NCI-H2227 (cell line): ENCODE measurements at regions not wholly inside any gene's neighbourhood (a gene's known extent, or its start where the extent isn't known, plus 50 kb on each side); places are given as distances from the start of the nearest gene placed in this dataset.
"Not testable (repeated sequence)": the region's sequence is repeated elsewhere in the genome, so short reads cannot be mapped to it uniquely, and the experiment has no call there.

ENCODE experiments used
- DNase-seq: peaks from one replicate; lab custom pipeline; 2025; ENCODE audit not compliant: unreplicated experiment; lab: John Stamatoyannopoulos, UW

DNA sequence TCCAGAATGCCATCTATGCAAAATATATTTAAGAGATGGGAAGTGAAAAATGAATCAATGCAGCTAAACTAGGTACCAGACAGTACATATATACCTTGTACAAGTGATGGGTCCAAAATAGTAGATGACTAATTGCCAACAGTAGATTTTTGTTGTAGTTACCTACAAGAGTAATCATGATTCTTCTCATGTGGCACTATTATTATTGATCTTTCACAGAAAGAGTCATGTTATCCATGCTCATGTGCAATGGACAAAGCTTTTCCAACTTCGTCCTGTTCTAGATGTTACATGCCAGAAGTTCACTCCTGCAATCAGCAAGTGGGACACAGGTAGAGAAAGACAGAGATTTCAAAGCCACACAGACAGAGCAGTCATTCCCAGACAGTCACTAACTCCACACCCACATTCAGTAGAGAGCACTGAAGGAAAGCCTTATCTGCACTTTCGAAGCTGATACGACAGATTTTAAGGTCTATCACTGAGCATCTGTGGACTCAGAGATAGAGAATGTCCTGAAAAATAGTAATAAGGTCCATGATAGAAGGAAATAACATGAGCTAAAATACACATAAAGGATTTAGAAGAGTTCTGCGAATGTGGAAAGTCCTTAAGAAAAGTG lies 101.6 kb upstream of the ITPRID2 start:
- no peak for DNase-seq

DNA sequence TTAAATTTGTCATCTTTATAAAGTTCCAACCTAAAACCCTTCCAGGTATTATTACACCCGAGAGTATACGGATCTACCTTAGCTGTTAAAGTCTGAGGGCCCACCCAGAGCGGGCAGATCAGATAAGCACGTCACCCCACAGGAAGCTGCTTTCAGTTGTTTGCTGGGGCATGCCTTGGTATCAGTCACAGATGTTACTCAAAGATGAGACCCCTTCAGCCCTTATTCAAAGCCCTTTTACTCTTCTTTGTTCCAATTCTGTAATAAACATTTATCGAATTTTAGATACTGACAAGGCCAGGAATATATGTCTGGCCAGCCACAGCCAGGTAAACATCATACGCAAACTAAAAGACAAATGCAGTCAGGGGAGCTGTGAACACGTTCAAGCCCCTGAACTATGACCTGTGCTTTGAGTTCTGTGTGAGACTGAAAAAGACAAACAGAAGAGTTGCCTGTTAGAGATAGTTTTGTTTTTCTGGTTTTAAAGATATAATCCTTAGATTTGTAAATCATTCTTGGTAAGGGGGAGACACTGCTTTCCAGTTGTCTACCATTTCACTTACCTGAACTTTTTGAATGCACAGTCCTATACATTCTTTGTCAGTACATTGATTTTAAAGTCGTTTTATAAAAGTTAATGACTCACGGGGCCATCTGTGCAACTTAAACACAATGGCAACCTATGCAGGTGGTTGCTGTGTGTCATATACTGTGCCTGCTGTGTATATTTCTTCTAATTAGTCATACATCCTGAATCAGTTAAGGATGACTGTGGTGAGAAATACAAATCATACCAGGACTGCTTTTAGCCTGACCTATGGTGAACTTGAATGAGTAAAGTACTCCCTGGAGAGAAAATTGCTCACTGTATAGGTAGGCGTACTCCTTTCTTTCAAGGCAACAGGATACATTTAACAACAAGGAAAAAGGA lies 100.5 kb upstream of the ITPRID2 start:
- peak; percentile 43 for DNase-seq

DNA sequence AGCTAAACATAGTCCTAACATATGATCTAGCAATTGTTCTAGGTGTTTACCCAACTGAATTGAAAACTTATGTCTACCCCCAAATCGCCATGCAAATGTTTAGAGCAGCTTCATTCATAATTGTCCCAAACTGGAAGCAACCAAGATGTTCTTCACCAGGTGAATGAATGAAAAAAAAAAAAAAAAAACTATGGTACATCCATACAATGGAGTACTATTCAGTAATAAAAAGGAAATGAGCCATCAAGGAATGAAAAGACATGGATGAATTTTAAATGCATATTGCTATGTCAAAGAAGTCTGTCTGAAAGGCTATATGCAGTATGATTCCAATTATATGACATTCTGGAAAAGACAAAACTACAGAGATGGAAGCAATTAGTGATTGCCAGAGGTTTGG lies 98.6 kb upstream of the ITPRID2 start:
- no peak for DNase-seq

DNA sequence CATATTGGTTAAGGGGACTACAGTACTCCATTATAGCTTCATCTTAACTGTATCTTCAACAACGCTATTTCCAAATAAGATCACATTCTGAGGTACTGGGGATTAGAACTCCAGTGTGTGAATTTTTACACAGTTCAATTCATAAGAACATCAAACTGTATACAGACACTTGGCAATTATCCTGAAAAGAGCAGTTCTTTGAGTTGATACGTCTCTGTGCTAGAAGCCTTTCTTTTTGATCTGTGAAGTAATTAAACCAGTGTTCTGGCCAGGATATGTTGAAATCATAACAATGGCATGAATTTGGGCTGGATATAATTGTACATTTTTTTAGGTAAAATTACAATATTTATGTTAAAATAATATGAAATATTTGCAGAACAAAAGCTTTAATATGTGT lies 93.5 kb upstream of the ITPRID2 start:
- DNase-seq = no peak

DNA sequence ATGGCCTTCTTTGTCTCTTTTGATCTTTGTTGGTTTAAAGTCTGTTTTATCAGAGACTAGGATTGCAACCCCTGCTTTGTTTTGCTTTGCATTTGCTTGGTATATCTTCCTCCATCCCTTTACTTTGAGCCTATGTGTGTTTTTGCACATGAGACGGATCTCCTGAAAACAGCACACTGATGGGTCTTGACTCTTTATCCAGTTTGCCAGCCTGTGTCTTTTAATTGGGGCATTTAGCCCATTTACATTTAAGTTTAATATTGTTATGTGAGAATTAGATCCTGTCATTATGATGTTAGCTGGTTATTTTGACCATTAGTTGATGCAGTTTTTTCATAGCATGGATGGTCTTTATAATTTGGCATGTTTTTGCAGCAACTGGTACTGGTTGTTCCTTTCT lies 89.2 kb upstream of the ITPRID2 start:
- not testable (repeated sequence) for DNase-seq

DNA sequence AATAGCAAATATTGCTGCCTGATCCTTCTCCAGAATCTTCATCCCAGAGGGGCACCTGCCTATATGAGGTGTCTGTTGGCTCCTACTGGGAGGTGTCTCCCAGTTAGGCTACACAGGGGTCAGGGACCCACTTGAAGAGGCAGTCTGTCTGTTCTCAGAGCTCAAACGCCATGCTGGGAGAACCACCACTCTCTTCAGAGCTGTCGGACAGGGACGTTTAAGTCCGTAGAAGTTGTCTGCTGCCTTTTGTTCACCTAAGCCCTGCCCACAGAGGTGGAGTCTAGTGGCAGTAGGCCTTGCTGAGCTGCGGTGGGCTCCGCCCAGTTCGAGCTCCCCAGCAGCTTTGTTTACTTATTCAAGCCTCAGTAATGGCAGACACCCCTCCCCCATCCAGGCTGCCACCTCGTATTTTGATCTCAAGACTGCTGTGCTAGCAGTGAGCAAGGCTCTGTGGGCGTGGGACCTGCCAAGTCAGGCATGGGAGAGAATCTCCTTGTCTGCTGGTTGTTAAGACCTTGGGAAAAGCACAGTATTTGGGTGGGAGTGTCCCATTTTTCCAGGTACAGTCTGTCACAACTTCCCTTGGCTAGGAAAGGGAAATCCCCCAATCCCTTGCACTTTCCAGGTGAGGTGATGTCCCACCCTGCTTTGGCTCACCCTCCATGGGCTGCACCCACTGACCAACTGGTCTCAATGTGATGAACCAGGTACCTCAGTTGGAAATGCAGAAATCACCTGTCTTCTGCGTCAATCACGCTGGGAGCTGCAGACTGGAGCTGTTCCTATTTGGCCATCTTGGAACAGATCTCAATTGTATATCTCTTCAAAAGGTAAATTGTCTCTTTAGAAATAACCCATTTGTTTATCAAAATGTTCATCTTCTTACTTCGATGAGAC lies 87.4 kb upstream of the ITPRID2 start:
- not testable (repeated sequence) for DNase-seq

DNA sequence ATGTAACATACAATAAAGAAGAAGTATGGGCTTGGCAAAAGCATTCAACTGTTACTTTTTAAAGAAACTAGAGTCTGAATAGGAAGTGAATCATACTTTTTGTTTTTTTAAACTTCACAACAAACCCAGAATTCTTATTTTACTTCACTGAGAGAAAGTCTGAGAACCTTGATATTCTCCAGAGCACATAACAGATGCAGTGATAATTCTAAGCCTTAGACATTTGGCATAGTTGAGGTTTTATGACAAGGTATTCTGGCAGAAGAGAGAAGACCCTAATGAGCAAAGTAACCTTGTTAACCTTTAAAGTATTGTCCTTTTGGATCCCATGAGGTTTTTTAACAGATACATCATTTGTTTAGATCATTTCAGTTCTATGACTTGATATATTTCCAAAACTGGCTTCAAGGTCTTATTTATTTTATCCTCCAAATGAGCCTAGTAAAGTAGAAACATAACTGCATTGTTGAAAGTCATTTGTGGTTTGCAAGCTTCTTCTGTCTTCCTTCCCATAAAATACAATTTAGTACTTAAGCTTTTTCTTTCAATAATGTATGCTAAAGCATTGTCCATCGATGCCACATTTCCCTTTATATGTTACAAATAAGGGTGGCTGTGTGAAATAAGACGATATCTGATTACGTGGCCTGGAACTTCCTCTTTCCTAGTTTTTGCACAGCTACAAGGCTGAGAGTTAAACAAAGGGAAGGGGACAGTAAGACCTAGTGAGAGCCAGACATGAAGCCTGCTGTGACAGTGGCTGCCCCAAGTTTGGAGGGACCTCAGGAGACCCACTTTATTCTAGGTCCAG lies 86.1 kb upstream of the ITPRID2 start:
- no peak for DNase-seq

DNA sequence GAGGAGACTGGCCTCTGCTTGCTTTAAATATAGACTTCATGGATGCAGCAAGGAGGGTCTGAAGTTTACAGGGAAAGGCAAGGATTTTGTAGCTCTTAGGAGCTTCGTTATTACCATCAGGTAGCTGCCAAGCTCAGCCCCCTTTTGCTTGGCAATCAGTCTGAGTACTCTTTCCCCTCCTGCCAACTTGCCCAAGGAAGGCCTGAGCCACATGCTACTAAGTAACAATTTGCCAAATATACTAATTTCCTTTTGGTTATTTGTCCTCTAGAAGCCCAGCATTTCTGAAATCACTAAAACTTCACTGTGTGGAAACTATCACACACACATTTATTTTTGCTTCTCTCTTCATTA lies 85.5 kb upstream of the ITPRID2 start:
- no peak for DNase-seq

DNA sequence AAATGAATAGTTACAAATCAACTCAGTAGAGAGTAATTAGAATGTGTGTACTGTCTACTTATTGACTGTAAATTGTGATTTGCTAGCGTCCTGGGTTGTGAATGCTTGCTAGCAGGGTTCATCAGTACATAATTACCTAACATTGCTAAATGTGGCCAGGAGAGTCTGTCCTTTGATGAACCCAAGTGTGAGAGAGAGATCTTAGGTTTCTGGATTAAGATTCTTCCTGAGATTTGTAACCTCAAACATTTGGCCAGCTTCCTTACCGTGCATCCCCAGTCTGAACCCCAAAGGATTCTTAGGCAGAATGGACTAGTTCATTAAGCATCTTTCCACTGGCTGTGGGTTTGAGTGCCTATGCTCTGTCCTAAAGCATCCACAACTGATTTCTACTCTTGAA lies 84.0 kb upstream of the ITPRID2 start:
- DNase-seq = no peak

DNA sequence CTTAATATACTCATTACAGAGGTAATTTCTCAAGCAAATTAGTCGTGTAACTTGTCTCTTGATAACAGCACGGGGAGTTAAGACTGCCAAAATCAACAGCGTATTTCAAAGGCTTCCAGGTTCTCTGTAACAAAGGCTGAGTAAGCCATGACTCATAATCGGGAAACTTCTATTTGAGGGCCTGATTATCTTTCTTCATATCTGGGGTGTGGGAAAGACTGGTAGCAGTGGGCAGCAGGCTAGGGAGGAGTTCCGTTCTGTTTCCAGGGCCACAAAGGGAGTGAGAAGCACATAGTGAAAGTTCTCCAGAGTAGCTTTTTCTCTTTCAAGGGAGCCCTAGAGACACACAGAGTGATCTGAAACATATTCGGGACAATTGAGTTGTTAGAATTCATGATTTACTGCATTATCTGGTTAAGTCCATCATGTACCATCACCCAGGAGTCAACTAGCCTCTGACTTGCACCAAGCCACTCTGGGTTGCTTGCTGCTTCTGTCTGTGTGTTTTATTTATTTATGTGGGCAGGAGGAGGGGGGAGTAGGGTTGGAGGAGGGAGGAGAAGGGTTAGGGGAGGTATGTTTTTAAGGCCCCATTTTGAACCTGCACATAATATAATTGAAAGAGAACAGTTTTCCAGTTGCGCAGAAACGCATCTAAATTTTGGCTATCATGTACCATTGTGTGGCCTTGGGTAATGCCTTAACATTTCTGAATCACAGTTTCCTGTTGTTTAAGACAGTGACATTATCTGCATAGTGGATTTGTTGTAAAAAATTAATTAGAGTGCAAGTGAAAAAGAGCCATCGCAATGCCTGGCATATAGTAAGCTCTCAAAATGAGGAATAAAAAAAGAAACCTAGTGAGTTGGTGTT lies 80.5 kb upstream of the ITPRID2 start:
- DNase-seq = peak; percentile 8

DNA sequence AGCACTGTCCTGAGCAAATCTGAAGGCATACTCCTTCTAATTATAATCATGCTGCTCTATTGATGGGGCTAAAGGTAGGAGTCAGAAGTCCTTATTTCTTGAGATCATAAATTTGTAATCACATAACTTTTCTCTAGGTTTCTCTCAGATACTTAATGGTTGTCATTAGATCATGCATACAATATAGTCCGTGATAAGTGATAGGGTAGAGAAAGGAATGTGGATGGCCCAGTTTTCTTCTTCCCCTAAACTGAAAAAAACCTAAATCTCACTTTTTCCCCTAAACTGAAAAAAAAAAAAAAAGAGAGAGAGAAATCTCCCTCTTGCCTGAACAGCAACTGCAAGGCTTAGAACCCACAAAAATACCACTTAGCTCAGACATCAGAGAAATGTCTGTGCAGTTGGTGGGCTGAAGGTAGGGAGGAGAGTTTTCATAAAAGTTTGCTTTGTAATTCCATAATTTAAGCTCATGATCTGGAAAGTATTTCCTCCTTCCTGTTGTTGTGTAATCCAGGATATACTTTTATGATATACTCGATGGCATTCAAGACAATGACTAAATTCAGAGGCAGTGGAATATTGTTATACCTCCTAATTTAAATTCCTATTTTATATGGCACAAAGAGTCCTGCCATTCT lies 79.3 kb upstream of the ITPRID2 start:
- DNase-seq = no peak

DNA sequence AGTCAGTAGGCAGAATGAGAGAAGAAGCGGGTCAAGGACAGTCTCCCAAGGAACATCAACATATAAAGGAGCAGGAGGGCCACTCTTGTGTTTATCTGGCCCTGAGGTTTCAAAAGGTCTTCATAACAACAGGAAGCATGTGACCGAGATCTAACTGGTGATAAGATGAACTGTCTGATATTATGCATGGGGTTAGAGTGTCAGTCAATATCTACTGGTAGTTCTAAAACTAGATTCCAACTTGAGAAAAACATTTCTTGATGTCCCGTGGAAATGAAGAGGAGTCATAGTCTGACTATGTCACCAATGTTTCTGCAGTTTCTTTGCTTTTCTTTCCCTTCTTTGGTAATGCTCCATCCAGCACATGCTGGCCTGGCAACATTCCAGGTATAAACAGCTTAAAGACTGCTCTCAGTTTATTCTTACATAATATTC lies 77.5 kb upstream of the ITPRID2 start:
- DNase-seq = no peak

DNA sequence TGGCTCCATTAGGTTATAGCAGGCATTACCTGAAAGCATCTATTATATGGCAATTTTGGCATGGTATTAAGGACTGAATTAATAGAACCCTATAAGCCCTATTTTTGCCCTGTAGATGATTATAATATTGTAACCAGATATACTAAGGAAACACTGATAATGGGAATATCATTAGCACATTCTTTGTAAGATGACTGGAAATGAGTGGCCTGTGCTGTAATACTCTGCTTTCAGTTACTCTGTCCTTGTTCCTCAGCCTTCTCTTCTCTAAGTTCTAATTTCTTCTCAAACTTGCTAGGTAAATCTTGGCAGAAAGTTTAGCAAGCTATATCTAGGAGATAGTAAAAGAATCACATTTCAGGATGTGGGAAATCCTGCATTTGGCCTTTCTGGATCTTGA lies 74.0 kb upstream of the ITPRID2 start:
- no peak for DNase-seq

DNA sequence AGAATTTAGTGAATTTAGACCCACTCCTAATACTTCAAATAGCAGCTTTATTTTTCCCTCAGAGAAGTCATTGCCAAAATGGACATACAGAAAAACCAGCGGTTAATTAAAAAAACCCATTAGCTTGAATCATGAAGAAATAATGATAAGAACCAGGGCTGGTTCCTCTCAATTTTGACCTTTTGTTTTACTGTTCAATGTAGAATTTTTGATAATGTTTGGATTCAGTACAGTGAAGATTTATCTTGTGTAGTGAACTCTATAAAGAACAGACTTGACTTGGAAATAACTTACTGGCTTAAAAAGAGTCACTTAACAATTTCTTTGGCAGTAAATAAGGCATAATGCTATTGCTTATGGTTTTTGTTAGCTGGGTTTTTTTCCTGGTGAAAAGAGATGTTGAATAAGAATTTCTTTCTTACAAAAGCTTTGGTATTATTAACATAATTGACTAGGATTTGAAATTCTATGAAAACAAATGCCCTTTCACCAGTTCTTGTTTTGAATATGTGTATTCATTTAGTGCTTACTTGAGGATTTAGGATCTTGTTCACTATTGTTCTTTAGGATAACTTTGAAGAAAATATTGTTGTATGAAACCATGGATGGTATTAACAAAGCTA lies 73.4 kb upstream of the ITPRID2 start:
- no peak for DNase-seq

DNA sequence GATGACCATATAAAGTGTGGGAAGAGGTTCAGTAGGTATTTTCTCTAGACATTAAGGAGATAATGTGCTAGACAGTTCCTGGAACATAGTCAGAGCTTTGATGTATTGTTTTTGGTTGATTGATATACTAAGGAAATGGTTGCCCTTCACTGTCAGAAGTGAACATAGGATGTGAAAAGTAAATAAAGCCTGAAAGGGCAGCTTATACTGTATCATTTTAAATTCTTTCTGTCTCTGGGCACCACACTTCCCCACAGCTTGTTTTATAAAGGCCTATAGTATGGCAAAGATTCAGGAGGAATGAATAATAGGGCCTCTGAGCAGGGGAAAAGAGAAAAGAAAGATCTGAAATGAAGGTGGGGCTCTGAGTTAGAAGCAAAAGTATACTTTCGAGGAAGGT lies 72.7 kb upstream of the ITPRID2 start:
- no peak for DNase-seq

DNA sequence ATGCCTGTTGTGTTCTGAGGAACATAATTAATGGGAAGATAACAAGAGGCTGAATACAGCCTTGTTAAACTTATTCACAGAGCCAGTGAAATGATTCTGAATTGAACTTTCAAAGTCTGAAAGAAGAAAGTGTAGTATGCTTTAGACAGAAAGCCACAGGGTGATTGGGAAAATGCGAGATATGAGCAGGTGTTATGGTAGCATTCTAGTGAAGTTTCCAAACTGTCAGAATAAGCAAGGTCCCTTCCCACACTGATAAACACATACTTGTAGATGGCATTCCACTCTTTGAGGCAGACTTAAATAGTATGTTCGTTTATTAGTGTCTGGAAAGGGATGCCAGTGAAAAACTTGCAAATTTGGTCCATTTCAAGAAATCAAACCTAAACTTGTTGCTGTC lies 70.5 kb upstream of the ITPRID2 start:
- no peak for DNase-seq

DNA sequence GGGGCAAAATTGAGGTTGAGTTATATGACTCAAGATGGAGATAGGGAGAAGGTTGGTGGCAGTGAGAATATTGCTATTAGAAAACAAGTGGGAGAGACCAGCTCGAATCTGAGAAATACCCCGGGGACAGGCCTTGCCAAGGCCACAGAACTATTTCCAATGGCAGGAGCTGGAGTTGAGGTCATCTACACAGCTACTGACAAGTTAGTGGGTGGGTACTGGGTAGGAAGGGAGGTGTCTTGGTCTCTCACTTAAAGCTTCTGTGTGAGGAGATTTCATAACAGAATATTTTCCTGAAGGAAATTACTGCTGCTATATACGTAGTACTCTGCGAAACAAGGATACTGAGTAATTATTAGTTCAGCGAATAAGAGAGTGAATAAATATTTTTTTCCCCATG lies 69.4 kb upstream of the ITPRID2 start:
- no peak for DNase-seq

DNA sequence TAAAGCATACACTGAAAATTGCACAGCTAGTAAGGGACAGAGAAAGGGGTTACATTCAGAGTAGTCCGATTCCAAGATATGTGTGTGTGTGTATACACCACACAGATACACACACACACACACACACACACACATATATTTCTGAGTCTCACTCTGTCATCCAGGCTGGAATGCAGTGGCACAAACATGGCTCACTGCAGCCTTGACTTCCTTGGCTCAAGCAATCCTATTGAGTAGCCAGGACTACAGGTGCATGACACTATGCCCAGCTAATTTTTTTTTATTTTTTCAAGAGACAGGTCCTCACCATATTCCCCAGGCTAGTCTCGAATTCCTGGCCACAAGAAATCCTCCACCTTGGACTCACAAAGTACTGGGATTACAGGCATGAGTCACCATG lies 68.1 kb upstream of the ITPRID2 start:
- no peak for DNase-seq
